ENCODE measurements at regions not wholly inside any gene's neighbourhood (a gene's known extent, or its start where the extent isn't known, plus 50 kb on each side); places are given as distances from the start of the nearest gene placed in this dataset.
"Not testable (repeated sequence)": the region's sequence is repeated elsewhere in the genome, so short reads cannot be mapped to it uniquely, and the experiment has no call there.

GRCh38 chrX:28127662-28128061 lies 146.4 kb upstream of the DCAF8L1 start:
- H3K23ac ChIP-seq (ENCODE audit: low read length): no peak overlapping the region
- no peak overlapping the region for H3K4ac ChIP-seq (ENCODE audit: low read depth, low read length)
- H3K4me2 ChIP-seq (ENCODE audit: low read length): no peak overlapping the region
- no CpG with 5 or more reads among the region's 3 CpGs for WGBS (ENCODE audit: extremely low coverage, insufficient coverage, low lambda C conversion rate)
- H3K56ac ChIP-seq (ENCODE audit: low read length): no peak overlapping the region
- H3K79me1 ChIP-seq (ENCODE audit: low read length): no peaks in the 10 kb centered on the region
- no peaks in the 10 kb centered on the region for H3K27me3 ChIP-seq (ENCODE audit: insufficient read depth, low read length, poor library complexity)
- H3K18ac ChIP-seq (ENCODE audit: low read length): no peak overlapping the region
- H3K36me3 ChIP-seq (ENCODE audit: control insufficient read depth, insufficient read depth, low read length): no peaks in the 10 kb centered on the region
- H2BK15ac ChIP-seq (replicated peaks; ENCODE audit: low read depth): no peak overlapping the region
- H4K8ac ChIP-seq (ENCODE audit: low read depth, low read length): no peak overlapping the region
- no peak overlapping the region for H2BK5ac ChIP-seq (ENCODE audit: low read length)
- H4K5ac ChIP-seq (ENCODE audit: low read length): no peak overlapping the region
- no peak overlapping the region for H2BK120ac ChIP-seq (ENCODE audit: low read depth, low read length)
- no peak for DNase-seq
- H3K9ac ChIP-seq (ENCODE audit: low read length): no peak overlapping the region
- no peak overlapping the region for H2AK5ac ChIP-seq (ENCODE audit: low read length)
- H3K79me2 ChIP-seq (ENCODE audit: control insufficient read depth, insufficient read depth, low read length): no peaks in the 10 kb centered on the region
- H3K4me3 ChIP-seq (ENCODE audit: low read length): no peak overlapping the region
- H3K4me1 ChIP-seq (ENCODE audit: control insufficient read depth, low read depth, low read length): no peaks in the 10 kb centered on the region
- no peak overlapping the region for H3K27ac ChIP-seq (ENCODE audit: low read depth, low read length)

GRCh38 chrX:28126886-28127285 lies 145.6 kb upstream of the DCAF8L1 start:
- Histone ChIP-seq H3K4me2 (ENCODE audit: low read length) (no peak overlapping the region), H4K8ac (ENCODE audit: low read depth, low read length) (no peak overlapping the region), H3K4me3 (ENCODE audit: low read length) (no peak overlapping the region), H2AK5ac (ENCODE audit: low read length) (no peak overlapping the region), H3K4ac (ENCODE audit: low read depth, low read length) (no peak overlapping the region), H3K27me3 (ENCODE audit: insufficient read depth, low read length, poor library complexity) (no peaks in the 10 kb centered on the region), H2BK120ac (ENCODE audit: low read depth, low read length) (no peak overlapping the region), H3K36me3 (ENCODE audit: control insufficient read depth, insufficient read depth, low read length) (no peaks in the 10 kb centered on the region), H2BK5ac (ENCODE audit: low read length) (no peak overlapping the region), H3K27ac (ENCODE audit: low read depth, low read length) (no peak overlapping the region), H2BK15ac (replicated peaks; ENCODE audit: low read depth) (no peak overlapping the region), H3K56ac (ENCODE audit: low read length) (no peak overlapping the region), H3K18ac (ENCODE audit: low read length) (no peak overlapping the region), H3K79me2 (ENCODE audit: control insufficient read depth, insufficient read depth, low read length) (no peaks in the 10 kb centered on the region), H3K23ac (ENCODE audit: low read length) (no peak overlapping the region), H3K9ac (ENCODE audit: low read length) (no peak overlapping the region), H3K79me1 (ENCODE audit: low read length) (no peaks in the 10 kb centered on the region), H3K4me1 (ENCODE audit: control insufficient read depth, low read depth, low read length) (no peaks in the 10 kb centered on the region), H4K5ac (ENCODE audit: low read length) (no peak overlapping the region)
- peak; percentile 86 for DNase-seq

GRCh38 chrX:28124416-28124815 lies 143.2 kb upstream of the DCAF8L1 start:
- no peak overlapping the region for H3K4me3 ChIP-seq (ENCODE audit: low read length)
- no peaks in the 10 kb centered on the region for H3K27me3 ChIP-seq (ENCODE audit: insufficient read depth, low read length, poor library complexity)
- H3K4me1 ChIP-seq (ENCODE audit: control insufficient read depth, low read depth, low read length): no peaks in the 10 kb centered on the region
- H3K23ac ChIP-seq (ENCODE audit: low read length): no peak overlapping the region
- H4K5ac ChIP-seq (ENCODE audit: low read length): no peak overlapping the region
- no peaks in the 10 kb centered on the region for H3K79me1 ChIP-seq (ENCODE audit: low read length)
- no peak for DNase-seq
- no peak overlapping the region for H3K4ac ChIP-seq (ENCODE audit: low read depth, low read length)
- no peak overlapping the region for H3K9ac ChIP-seq (ENCODE audit: low read length)
- no peak overlapping the region for H3K4me2 ChIP-seq (ENCODE audit: low read length)
- no peak overlapping the region for H3K56ac ChIP-seq (ENCODE audit: low read length)
- H3K79me2 ChIP-seq (ENCODE audit: control insufficient read depth, insufficient read depth, low read length): no peaks in the 10 kb centered on the region
- H4K8ac ChIP-seq (ENCODE audit: low read depth, low read length): no peak overlapping the region
- no peak overlapping the region for H2BK5ac ChIP-seq (ENCODE audit: low read length)
- no peak overlapping the region for H2BK120ac ChIP-seq (ENCODE audit: low read depth, low read length)
- no peak overlapping the region for H2AK5ac ChIP-seq (ENCODE audit: low read length)
- no CpG with 5 or more reads among the region's 2 CpGs for WGBS (ENCODE audit: extremely low coverage, insufficient coverage, low lambda C conversion rate)
- no peak overlapping the region for H2BK15ac ChIP-seq (replicated peaks; ENCODE audit: low read depth)
- H3K27ac ChIP-seq (ENCODE audit: low read depth, low read length): no peak overlapping the region
- no peaks in the 10 kb centered on the region for H3K36me3 ChIP-seq (ENCODE audit: control insufficient read depth, insufficient read depth, low read length)
- no peak overlapping the region for H3K18ac ChIP-seq (ENCODE audit: low read length)

- H3K36me3 ChIP-seq (ENCODE audit: control insufficient read depth, insufficient read depth, low read length); H4K8ac ChIP-seq (ENCODE audit: low read depth, low read length); H3K9ac ChIP-seq (ENCODE audit: low read length); H2BK120ac ChIP-seq (ENCODE audit: low read depth, low read length); H3K27ac ChIP-seq (ENCODE audit: low read depth, low read length); H3K4me1 ChIP-seq (ENCODE audit: control insufficient read depth, low read depth, low read length); H3K27me3 ChIP-seq (ENCODE audit: insufficient read depth, low read length, poor library complexity); H3K23ac ChIP-seq (ENCODE audit: low read length); H2BK15ac ChIP-seq (replicated peaks; ENCODE audit: low read depth); H2AK5ac ChIP-seq (ENCODE audit: low read length); H3K79me1 ChIP-seq (ENCODE audit: low read length); H3K56ac ChIP-seq (ENCODE audit: low read length); H3K4me3 ChIP-seq (ENCODE audit: low read length); H3K4me2 ChIP-seq (ENCODE audit: low read length); H3K79me2 ChIP-seq (ENCODE audit: control insufficient read depth, insufficient read depth, low read length); DNase-seq; H4K5ac ChIP-seq (ENCODE audit: low read length); H2BK5ac ChIP-seq (ENCODE audit: low read length); H3K4ac ChIP-seq (ENCODE audit: low read depth, low read length); H3K18ac ChIP-seq (ENCODE audit: low read length): not testable (repeated sequence)
- WGBS (ENCODE audit: extremely low coverage, insufficient coverage, low lambda C conversion rate): no CpG with 5 or more reads among the region's 8 CpGs
Measured at GRCh38 chrX:28120580-28121245, 139.5 kb upstream of the DCAF8L1 start.

- no CpG with 5 or more reads among the region's 4 CpGs for WGBS (ENCODE audit: extremely low coverage, insufficient coverage, low lambda C conversion rate)
- peak; percentile 30 for DNase-seq
Measured at GRCh38 chrX:28120072-28120471, 138.8 kb upstream of the DCAF8L1 start.

More at GRCh38 chrX:28120072-28120471, 138.8 kb upstream of the DCAF8L1 start:
- Histone ChIP-seq H3K27me3 (ENCODE audit: insufficient read depth, low read length, poor library complexity) (no peaks in the 10 kb centered on the region), H3K27ac (ENCODE audit: low read depth, low read length) (no peak overlapping the region), H3K4me2 (ENCODE audit: low read length) (no peak overlapping the region), H3K79me1 (ENCODE audit: low read length) (no peaks in the 10 kb centered on the region), H3K9ac (ENCODE audit: low read length) (no peak overlapping the region), H2AK5ac (ENCODE audit: low read length) (no peak overlapping the region), H3K4me3 (ENCODE audit: low read length) (no peak overlapping the region), H3K56ac (ENCODE audit: low read length) (no peak overlapping the region), H2BK5ac (ENCODE audit: low read length) (no peak overlapping the region), H3K23ac (ENCODE audit: low read length) (no peak overlapping the region), H2BK120ac (ENCODE audit: low read depth, low read length) (no peak overlapping the region), H3K79me2 (ENCODE audit: control insufficient read depth, insufficient read depth, low read length) (no peaks in the 10 kb centered on the region), H4K8ac (ENCODE audit: low read depth, low read length) (no peak overlapping the region), H3K4me1 (ENCODE audit: control insufficient read depth, low read depth, low read length) (no peaks in the 10 kb centered on the region), H3K18ac (ENCODE audit: low read length) (no peak overlapping the region), H3K4ac (ENCODE audit: low read depth, low read length) (no peak overlapping the region), H3K36me3 (ENCODE audit: control insufficient read depth, insufficient read depth, low read length) (no peaks in the 10 kb centered on the region), H4K5ac (ENCODE audit: low read length) (no peak overlapping the region), H2BK15ac (replicated peaks; ENCODE audit: low read depth) (no peak overlapping the region)
